ENCODE measurements at regions not wholly inside any gene's neighbourhood (a gene's known extent, or its start where the extent isn't known, plus 50 kb on each side); places are given as distances from the start of the nearest gene placed in this dataset.

- intact Hi-C loops (cut with micrococcal nuclease): no loop called here
- no peak overlapping the region for H3K4me2 ChIP-seq (ENCODE audit: low read depth, low read length)
- H4K20me1 ChIP-seq (ENCODE audit: insufficient read depth, low read length): no peaks in the 10 kb centered on the region
- no peak overlapping the region for H2BK120ac ChIP-seq (ENCODE audit: low read depth, low read length)
- no peaks in the 10 kb centered on the region for H3K36me3 ChIP-seq (ENCODE audit: control insufficient read depth, insufficient read depth, low read length)
- no peak for ATAC-seq (ENCODE audit: low read depth)
- ChIA-PET CTCF (interaction anchor here (0.6 to 1.2 kb wide), 2 partner anchors 12 to 982 kb away, joined by 4 to 5 read pairs; no protein-coding TSS in a partner anchor), POLR2A (ENCODE audit: unreplicated experiment) (no interaction called here)
- TF ChIP-seq RCOR1 (IDR thresholded peaks at IDR 0.05; ENCODE audit: insufficient replicate concordance, low read length): no peak
- no peak for TF ChIP-seq ELK1 (IDR thresholded peaks at IDR 0.05; ENCODE audit: borderline replicate concordance, low read depth, low read length)
- no peak for TF ChIP-seq CHD1 (IDR thresholded peaks at IDR 0.05; ENCODE audit: low read depth, low read length)
- no peak for TF ChIP-seq POLR2A (IDR thresholded peaks at IDR 0.05; ENCODE audit: low read depth, low read length)
- TF ChIP-seq, protein P1, sequence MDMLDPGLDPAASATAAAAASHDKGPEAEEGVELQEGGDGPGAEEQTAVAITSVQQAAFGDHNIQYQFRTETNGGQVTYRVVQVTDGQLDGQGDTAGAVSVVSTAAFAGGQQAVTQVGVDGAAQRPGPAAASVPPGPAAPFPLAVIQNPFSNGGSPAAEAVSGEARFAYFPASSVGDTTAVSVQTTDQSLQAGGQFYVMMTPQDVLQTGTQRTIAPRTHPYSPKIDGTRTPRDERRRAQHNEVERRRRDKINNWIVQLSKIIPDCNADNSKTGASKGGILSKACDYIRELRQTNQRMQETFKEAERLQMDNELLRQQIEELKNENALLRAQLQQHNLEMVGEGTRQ (IDR thresholded peaks at IDR 0.05; ENCODE audit: low read depth, low read length): no peak
- no peak for TF ChIP-seq MAFK (IDR thresholded peaks at IDR 0.05; ENCODE audit: low read depth, low read length)
- no peak for TF ChIP-seq CEBPB (IDR thresholded peaks at IDR 0.05; ENCODE audit: low read depth, low read length)
- no peak overlapping the region for H2BK20ac ChIP-seq (ENCODE audit: low read depth, low read length)
- H3K4me1 ChIP-seq (ENCODE audit: control insufficient read depth, insufficient read depth, low read length): no peaks in the 10 kb centered on the region
- BruUV-seq (replicated peaks): no TSS peak
- H4K5ac ChIP-seq (ENCODE audit: low read depth, low read length): no peak overlapping the region
- H2AFZ ChIP-seq (replicated peaks; ENCODE audit: low read length, poor library complexity): no peak overlapping the region
- H2BK15ac ChIP-seq (ENCODE audit: low read depth, low read length): no peak overlapping the region
- no peak overlapping the region for H2AK9ac ChIP-seq (replicated peaks; ENCODE audit: low read depth, low read length, poor library complexity)
- H3K4me3 ChIP-seq (ENCODE audit: insufficient read depth, low read depth, low read length): no peak overlapping the region
- 75% methylated on average over 4 of the region's 5 CpGs; no CpG with 5 or more reads in 1 of the 2 experiments for WGBS, 2 experiments (ENCODE audit: extremely low coverage in 2 of 2, insufficient read length in 1 of 2)
- H3K18ac ChIP-seq (ENCODE audit: low read depth, low read length): no peak overlapping the region
- H3K27ac ChIP-seq (ENCODE audit: insufficient read depth, low read length): no peak overlapping the region
- no peaks in the 10 kb centered on the region for H3K9me3 ChIP-seq (ENCODE audit: control insufficient read depth, insufficient read depth, low read length)
- H2BK5ac ChIP-seq (ENCODE audit: low read depth, low read length, poor library complexity, severe bottlenecking): no peak overlapping the region
- H2AK5ac ChIP-seq (ENCODE audit: low read depth, low read length): no peak overlapping the region
- H4K91ac ChIP-seq (ENCODE audit: insufficient read depth, low read depth, low read length): no peak overlapping the region
- no peaks in the 10 kb centered on the region for H3K9me1 ChIP-seq (ENCODE audit: insufficient read depth, low read length)
- no peak overlapping the region for H3K23ac ChIP-seq (ENCODE audit: low read depth, low read length)
- H3K9ac ChIP-seq (ENCODE audit: low read depth, low read length): no peak overlapping the region
- dilution Hi-C loops (cut with HindIII; ENCODE audit: low sequenced_read_pairs, unreplicated experiment): no loop called here
- DNase-seq: no peak
- no peak overlapping the region for H3K14ac ChIP-seq (replicated peaks; ENCODE audit: low read depth, low read length)
- H3K27me3 ChIP-seq (ENCODE audit: control insufficient read depth, insufficient read depth, low read length): peaks cover 37% of the 10 kb centered on the region
- no peak overlapping the region for H3K4ac ChIP-seq (ENCODE audit: low read depth, low read length)
- H4K8ac ChIP-seq (ENCODE audit: low read depth in 2 of 2, low read length in 2 of 2): no peak overlapping the region
- H3K56ac ChIP-seq (ENCODE audit: extremely low read depth, insufficient read depth, low read length): no peak overlapping the region
- no peaks in the 10 kb centered on the region for H3K79me1 ChIP-seq (ENCODE audit: low read depth in 1 of 2, low read length in 2 of 2)
- in situ Hi-C loops (cut with MboI; ENCODE audit: low sequenced_read_pairs): no loop called here
These were observed 91.3 kb downstream of the DAD1 start for GRCh38 chr14:22497671-22498093.

Measured in IMR-90 (cell line).